ENCODE measurements at regions not wholly inside any gene's neighbourhood (a gene's known extent, or its start where the extent isn't known, plus 50 kb on each side); places are given as distances from the start of the nearest gene placed in this dataset.

DNA sequence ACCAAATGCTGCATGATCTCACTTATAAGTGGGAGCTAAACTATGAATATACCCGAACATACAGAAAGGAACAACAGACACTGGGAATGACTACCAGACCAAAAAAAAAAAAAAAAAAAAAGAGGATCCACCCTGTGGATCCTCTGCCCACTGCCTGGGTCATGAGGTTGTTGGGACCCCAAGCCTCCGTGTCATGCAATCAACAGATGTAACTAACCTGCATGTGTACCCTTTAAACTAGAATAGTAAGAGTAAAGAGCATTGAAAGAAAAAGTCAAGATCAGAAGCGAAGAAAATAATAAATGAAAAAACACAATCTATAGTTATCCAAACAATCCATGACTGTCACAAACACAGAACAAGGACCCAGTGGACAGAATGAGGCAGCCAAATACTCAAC is 109.5 kb upstream of the TOP3B start:
- no peak for FAIRE-seq

DNA sequence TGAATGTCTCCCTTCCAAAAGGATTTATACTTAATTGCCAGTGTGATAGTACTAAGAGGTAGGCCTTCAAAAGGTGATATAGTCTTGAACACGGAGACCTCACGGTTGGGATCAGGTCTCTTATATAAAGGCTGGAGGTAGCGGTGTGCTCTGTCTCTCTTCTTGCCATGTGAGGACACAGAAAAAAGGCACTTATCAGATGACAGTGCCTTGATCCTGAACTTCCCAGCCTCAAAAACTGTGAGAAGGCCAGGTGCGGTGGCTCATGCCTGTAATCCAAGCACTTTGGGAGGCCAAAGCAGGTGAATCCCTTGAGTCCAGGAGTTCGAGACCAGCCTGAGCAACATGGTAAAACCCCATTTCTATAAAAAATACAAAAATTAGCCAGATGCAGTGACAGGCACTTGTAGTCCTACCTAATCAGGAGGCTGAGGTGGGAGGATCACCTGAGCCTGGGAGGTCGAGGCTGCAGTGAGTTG is 108.9 kb upstream of the TOP3B start:
- no peak for FAIRE-seq

DNA sequence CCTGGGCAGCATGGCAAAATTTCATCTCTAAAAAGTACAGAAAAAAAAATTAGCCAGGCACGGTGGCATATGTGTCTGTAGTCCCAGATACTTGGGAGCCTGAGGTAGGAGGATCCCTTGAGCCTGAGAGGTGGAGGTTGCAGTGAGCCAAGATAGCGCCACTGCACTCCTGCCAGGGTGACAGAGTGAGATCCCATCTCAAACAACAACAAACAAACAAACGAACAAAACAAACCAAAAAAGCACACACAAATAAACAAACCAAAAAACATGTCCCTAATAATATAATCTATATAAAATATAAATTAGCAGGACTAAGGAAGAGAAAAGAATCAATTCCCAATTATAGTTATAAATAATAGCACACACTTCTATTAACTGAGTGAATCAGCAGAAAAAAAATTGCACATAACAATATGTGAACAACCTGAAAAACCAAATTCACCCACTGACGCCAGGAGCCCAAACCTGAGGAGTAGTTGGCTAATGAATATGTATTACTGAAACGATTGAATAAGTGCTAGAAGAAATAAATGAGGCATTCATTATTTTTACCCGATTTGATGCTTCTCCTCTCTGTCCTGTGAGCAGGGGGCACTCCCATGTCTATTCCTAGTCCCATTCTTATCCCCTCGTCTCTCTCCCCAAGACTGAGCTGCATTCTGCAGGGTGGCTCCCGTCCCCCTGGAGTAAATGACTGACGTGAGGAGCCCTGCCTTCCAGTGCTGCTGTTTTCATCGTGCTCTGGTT is 108.2 kb upstream of the TOP3B start:
- FAIRE-seq: no peak

DNA sequence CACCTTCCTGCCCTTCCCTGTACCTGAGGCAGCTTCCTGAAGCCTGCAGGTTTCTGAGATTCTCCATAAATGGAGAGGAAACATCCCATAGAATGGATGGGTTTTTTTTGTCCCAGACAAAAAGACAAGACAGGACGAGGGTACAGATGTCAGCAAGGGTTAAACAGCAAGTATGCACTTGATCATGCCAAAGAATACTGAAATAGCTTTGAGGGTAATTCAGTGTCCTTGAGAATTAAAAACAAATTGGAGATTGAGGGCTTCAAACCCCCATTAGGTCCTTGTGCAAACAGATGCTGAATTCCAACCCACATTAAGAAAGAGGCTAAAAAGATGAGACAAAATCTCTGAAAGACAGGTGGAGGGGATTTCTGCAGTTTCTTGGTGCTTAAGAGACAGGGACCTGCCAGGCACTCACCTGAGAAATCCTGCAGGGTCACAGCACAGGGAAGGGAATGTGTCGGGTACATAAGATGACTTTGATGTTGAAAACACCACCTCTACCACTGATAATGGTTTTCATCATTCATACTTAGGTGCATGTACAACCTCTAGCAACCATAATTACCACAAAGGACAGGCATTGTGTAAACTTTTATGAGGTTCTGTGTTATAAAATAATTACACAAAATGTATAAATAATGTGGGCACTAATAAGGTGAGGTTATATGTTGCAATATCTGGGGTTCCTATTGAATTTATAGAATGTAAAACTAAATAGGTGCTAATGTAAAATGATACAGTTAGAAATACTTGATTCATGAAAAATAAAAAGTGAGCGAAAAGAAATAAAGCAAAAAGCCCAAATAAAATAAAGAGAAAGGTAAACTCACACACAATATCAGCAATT is 107.1 kb upstream of the TOP3B start:
- FAIRE-seq: no peak

DNA sequence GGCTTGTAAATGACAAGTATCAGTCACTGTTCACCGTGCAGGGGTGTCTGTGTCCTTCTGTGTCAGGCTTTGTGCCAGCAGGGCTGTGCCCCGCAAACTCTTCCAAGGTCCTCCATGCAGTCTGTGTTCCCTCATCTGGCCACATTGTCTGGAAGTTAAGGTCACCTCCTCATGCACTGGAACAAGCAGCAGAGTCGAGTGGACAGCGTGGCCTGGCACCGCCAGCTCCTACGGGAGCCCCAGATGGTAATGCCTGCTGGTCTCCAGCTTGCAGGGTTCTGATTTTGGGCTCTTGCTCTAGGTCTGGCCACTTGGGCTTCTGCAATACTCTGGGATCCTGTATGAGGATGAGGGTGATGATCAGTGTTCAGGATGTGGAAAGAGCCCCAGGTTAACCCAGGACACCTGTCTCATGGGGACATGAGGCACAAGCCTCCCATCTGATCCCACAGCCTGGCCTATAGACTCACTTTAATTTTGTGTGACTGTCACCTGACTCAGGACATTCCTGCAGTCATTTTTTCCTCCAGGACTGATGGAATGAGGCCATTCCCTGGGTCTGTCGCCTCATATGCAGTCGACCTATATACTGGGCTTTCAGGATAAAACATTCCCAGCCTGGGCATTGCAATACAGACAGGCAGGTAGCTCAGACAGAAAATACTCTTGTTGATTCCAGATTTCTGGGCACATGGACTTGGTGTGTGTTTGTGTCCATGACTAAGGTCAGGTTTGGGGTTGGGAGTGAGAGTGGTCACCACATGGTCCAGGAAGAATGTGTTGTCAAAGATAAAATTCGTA is 106.3 kb upstream of the TOP3B start:
- FAIRE-seq: no peak

DNA sequence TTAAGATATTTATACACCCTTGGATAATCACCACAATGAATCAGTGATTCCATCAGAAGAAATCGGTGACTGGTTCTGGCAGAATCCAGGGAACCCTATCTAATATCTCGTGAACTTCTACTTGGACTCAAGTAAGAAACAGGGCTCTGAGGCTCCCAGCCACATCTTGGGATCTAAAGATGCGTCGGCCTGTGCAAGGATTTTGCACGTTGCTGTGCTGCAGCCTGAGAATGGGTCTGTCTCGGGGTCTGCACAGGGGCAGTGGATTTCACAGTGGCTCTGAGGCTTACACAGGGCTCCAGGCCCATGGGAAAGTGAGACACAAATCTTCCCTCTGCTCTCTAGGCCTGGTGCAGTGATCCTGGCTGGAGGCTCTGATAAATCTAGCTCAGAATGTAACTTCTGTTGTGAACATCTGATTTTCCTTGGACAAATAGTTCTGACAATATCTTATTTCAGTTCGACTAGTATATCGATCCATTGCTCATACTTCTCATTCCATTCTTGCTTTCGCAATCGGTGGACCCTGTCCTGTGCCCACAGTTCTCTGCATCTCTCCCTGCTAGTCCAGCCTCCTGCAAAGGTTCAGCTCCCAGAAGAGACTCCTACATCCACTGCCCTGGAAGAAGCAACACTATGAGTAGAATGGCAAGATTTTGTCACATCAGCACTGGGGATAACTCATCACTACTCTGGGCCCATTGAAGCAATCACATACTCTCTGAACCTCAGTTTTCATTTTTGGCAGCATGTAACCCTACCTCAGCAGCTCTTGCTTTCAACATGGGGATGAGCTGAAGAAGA is 105.5 kb upstream of the TOP3B start:
- FAIRE-seq: no peak

DNA sequence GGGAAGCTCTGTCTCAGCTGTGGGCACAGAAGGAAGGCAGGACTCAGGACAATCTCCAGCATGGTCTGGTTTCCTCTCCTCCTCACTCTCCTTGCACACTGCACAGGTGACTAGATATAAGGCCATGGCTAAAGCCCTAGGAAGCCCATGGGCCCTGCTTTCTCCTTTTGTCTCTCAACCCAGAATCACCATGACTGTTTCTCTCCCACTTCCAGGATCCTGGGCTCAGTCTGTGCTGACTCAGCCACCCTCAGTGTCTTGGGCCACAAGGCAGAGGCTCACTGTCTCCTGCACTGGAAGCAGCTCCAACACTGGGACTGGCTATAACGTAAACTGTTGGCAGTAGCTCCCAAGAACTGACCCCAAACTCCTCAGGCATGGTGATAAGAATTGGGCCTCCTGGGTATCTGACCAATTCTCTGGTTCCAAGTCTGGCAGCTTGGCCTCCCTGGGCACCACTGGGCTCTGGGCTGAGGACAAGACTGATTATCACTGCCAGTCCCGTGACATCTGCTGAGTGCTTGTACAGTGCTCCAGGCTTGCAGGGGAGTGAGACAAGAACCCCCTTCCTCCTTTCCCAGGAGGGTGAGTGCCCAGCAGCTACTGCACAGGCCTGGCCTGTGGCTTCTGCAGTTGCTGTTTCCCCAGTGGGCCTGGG is 104.0 kb upstream of the TOP3B start:
- no peak for FAIRE-seq

DNA sequence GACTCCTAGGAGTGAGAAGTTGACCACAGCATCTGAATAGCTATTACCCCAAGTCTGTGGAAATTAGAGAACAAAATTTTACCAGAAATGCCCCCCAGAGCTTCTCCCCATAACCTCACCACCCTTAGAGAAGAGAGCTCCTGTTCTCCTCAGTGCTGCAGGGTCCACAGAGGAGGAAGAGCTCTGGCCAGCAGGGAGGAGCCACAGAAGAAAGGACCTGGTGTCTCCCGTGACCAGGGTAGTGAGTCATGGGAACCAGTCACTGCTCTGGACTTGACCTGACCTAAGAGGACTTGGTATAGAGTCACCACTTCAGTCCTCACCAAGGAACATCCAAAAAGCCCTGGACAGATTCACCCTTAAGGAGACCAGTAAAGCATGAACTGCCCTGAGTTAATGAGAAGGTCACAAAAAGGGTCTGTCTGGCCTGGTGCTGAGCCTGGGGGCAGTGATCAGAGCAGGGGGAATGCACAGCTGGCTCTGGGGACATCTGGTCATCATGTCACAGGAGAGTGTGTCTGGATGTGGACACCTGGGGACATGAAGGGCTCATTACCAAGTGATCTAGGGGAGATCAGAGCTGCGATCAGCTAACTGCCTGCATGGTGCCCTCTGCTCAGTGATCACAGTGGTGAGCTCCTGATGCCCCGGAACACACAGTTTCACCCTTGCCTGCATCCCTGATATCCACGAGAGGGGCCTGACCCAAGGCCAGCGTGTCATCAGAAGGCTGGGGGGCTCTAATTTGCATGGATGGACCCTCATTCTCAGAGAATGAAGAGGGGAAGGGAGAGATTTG is 103.3 kb upstream of the TOP3B start:
- FAIRE-seq: no peak

DNA sequence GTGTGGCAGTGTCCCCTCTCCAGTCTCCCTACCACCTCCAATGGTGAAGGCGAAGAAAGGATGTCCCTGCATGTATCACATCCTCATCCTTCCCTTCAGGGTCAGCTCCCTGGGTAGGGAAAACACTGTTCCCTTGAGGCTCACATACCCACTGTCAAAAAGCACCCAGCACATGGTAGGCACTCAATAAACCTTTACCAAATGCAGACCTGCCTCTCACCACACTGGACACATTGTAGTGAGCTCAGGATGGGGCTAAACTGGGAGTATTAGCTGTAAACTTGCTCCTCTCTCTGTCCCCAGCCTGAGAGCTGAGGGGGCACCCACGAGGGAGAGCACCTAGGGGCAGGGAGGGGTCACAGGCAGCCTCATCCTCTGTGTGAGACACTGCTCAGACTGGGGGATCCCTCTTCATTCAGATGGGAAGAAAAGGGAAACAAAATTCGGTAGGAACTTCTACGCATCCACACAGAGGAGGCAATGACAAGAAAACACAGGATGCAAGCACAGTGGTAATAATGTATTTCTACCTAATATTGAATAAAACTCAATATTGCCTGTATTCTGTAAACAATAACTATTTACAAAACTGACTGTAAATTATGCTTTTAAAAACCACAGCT is 101.6 kb upstream of the TOP3B start:
- no peak for FAIRE-seq

DNA sequence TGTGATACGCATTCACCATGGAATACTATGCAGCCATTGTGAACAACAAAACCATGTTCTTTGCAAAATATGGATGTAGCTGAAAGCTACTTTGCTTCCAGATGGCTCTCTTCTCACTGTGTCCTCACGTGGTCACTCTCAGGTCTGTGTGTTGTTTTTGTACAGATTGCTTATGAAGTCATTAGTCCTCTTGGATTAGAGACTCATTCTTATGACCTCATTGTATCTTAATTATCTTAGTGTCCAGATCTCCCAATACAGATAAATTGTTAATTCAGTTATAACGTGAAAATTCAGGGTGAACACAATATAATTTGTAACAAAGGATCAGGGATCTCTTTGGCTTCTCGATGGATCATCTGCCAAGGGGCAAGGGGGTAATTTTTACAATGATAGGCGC is 100.4 kb upstream of the TOP3B start:
- no peak for FAIRE-seq

DNA sequence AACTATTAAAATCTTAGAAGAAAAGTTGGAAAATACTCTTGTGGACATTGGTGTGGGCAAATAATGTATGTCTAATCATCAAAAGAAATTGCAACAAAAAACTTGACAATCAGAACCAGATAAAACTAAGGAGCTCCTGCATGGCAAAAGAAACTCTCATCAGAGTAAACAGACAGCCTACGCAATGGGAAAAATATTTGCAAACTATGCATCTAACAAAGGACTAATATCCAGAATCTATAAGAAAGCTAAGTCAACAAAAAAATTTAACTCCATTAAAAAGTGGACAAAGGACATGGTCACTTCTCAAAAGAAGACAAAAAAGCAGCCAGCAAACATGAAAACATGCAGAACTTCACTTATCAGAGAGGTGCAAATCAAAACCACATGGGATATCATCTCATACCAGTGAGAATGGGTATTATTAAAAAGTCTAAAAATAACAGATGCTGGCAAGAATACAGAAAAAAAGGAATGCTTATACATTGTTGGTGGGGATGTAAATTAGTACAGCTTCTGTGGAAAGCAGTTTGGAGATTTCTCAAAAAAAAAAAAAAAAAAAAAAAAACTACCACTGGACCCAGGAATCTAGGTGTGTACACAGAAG is 99.7 kb upstream of the TOP3B start:
- FAIRE-seq: no peak

DNA sequence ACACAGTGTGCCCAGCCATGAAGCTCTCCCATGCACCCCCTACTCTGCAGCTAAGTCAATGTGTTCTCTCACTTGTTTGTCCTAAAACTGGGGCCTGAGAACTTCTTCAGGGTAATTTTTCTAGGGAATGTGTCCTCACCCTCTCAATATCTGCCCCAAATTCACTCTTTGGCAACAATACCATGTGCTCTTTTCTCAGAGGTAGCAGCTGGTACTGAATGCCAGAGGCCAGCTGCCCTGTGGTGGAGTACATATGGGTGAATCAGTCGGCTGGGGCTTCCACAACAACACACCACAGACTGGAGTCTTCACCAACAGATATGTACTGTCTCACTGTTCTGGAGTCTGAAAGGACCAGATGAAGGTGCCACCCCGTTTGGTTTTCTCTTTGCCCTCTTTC is 97.7 kb upstream of the TOP3B start:
- no peak for FAIRE-seq

DNA sequence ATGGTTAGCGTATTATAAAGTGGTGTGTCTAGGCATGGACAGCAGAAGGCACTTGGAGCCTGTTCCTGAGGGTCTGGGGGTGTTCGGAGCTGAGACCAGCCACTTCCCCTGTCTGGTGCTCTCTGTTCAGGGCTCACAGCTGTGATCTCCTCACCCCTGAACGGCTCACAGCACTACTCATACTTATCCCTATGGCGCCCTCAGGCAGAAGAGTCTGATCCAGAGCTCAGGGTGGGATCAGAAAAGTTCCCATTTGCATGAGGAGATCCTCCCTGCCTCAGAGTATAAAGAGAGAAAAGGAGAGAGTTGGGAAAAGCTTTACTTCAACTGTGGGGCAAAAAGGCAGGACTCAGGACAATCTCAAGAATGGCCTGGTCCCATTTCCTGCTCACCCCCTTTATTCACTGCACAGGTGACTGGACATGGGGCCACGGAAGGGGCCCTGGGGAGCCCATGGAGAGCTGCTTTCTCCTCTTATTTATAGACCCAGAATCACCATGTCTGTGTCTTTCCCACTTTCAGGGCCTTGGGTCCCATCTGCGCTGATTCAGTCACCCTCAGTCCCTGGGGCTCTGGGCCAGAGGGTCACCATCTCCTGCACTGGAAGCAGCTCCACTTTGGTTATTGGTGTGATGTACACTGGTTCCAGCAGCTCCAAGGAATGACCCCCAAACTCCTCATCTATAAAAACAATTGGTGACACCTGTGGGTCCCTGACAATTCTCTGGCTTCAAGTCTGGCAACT is 97.0 kb upstream of the TOP3B start:
- no peak for FAIRE-seq

DNA sequence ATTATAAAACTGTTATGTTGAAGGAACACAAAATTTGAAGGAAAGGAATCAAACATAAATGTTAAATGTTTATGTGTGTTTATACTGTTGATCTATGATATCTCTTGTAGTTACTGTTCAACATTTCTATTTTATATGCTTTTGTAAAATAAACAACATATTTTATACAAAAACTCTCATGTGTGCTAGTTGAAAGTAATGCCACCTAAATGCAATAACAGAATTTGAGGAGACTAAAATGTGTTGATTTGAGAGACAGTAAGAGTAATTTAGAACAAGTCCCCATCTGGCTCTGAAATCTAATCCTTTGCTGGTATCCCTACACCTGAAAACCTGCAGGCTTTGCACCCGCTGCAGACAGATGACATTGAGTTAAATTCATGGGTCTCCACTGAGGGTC is 95.7 kb upstream of the TOP3B start:
- no peak for FAIRE-seq

DNA sequence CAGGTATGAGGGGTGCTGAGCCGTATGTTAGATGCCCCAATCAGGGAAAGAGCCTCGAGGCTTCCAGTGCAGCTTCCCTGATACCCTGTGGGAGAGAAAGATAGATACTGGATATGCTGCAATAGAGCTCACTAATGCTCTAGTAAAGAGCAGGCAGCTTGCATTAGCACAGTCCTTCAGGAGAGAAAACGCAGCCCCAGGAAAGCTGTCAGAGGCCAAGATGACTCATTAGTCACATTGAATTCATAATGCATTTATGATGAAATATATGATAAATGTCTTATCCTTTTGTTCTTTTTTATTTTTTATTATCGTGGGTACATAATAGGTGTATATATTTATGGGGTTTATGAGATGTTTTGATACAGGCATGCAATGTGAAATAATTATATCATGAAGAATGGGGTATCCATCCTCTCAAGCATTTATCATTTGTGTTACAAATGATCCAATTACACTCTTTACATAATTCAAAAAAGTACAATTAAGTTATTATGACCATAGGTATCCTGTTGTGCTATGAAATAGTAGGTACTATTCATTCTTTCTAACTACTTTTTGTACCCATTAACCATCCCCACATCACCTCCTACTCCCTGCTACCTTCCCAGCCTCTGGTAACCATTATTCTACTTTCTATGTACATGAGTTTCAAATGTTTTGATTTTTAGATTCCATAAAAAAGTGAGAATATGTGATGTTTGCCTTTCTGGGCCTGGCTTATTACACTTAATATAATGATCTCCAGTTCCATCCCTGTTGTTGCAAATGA is 94.5 kb upstream of the TOP3B start:
- FAIRE-seq: no peak

DNA sequence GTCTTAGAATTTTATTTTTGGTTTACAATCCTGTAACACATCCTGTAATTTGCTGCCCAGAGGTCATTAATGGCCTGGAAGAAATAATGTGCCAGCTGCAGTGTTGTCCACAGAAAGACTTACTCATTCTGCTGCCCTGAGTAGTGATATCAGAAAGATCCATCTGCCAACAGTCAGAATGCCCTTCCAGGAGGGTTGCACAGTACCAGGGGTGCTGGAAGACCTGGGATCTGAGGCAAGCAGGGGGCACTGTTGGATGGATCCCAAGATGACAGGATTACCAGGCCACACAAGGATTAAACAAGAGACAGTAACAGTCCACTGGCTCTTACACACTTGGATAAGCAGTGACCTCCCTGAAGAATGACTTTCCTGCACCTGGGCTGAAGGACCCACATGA is 93.8 kb upstream of the TOP3B start:
- no peak for FAIRE-seq

DNA sequence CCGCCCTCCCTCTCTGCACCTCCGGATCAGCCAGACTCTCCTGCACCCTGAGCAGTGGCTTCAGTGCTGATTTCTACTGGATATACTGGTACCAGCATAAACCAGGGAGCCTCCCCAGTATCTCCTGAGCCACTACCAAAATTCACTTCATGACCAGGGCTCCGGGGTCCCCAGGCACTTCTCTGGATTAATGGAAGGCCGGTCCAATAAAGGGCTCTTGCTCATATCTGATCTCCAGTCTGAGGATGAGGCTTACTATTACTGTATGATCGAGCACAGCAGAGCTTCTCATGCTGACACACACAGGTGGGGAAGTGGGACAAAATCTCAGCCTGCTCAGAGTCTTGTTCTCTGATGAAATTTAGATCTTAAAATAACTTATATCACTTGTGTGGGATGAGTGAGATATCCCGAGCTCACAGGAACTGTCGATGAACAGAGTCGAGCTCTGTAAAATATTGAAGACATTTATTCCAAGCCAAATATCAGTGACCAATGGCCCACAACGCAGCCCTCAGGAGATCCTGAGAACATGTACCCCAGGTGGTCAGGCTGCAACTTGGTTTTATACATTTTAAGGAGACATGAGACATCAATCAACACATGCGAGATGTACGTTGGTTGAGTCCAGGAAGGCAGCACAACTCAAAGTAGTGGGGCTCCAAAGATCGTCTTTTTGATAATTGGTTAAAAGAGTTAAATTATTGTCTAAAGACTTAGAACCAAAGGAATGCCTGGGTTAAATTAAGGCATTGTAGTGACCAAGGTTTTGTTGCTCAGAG is 93.0 kb upstream of the TOP3B start:
- no peak for FAIRE-seq

Measured in TTC549 (cell line).